GM12878 (cell line): ENCODE measurements at regions not wholly inside any gene's neighbourhood (a gene's known extent, or its start where the extent isn't known, plus 50 kb on each side); places are given as distances from the start of the nearest gene placed in this dataset.

Experiments used
- ATAC-seq: fragments of 200-7000 bp; cut with Tn5 transposase; 3 replicates; pipeline ENCODE4 v1.9.1; 2020; ENCODE audit warnings: mild to moderate bottlenecking, moderate library complexity
- BruUV-seq: library from RNA; stranded (reverse); fragments of 400-500 nt; replicated peaks from 2 replicates; lab custom pipeline; 2021; lab: Mats Ljungman, UMichigan
- CTCF ChIA-PET: fragments of 300-600 bp; sonication (Branson Sonifier 250); formaldehyde crosslinking; extraction: SDS; loops from one replicate; lab custom pipeline; 2021; ENCODE audit warnings: inconsistent platforms; lab: Yijun Ruan, JAX
- POLR2A ChIA-PET: fragments of 350-600 bp; formaldehyde crosslinking; extraction: SDS; loops from one replicate; lab custom pipeline; 2021; ENCODE audit warnings: inconsistent platforms; lab: Charles Lee
- RAD21 ChIA-PET: fragments of 300-600 bp; sonication (Branson Sonifier 250); formaldehyde crosslinking; loops from one replicate; lab custom pipeline; 2023; ENCODE audit warnings: antibody characterized with exemption; ENCODE audit not compliant: unreplicated experiment; lab: Charles Lee
- SMC1A ChIA-PET: fragments of 300-600 bp; sonication (Branson Sonifier 250); formaldehyde crosslinking; loops from one replicate; lab custom pipeline; 2023; ENCODE audit not compliant: unreplicated experiment, uncharacterized antibody; lab: Charles Lee
- DNase-seq: peaks from one replicate; pipeline ENCODE4 v3.0.0-alpha.2; 2011; ENCODE audit warnings: low read depth, low spot score
- FAIRE-seq: peaks from 3 replicates; lab custom pipeline; 2011; peaks lifted over from hg19 to GRCh38; lab: Jason Lieb, UNC
- H2AFZ ChIP-seq: 2 replicates; pipeline ENCODE4 v1.6.0; 2011; ENCODE audit warnings: low read depth, low read length, control low read depth; ENCODE audit not compliant: control insufficient read depth
- H3K27ac ChIP-seq: 2 replicates; pipeline ENCODE4 v1.5.1; 2011; ENCODE audit warnings: control low read depth; ENCODE audit not compliant: control insufficient read depth, insufficient read depth
- H3K27me3 ChIP-seq, 2 experiments: replicated peaks in 1 of 2; 2 replicates each; pipeline versions ENCODE4 v1.6.0 to v1.6.1; 2011; ENCODE audit warnings: low read length in 1 of 2; ENCODE audit not compliant: control insufficient read depth in 2 of 2, insufficient read depth in 2 of 2
- H3K36me3 ChIP-seq, 2 experiments: 2 replicates each; pipeline ENCODE4 v1.5.1; 2011; ENCODE audit warnings: low read length in 1 of 2; ENCODE audit not compliant: control insufficient read depth in 2 of 2, insufficient read depth in 2 of 2
- H3K4me1 ChIP-seq: 2 replicates; pipeline ENCODE4 v1.6.1; 2011; ENCODE audit warnings: mild to moderate bottlenecking, low read length, moderate library complexity, mixed read lengths; ENCODE audit not compliant: control insufficient read depth, insufficient read depth
- H3K4me2 ChIP-seq: 2 replicates; pipeline ENCODE4 v1.6.0; 2011; ENCODE audit warnings: control low read depth; ENCODE audit not compliant: control insufficient read depth, insufficient read depth
- H3K4me3 ChIP-seq: fragments of 200-600 bp; sonication (generic); 2 replicates; pipeline ENCODE4 v1.5.1; 2016
- H3K79me2 ChIP-seq: 2 replicates; pipeline ENCODE4 v1.6.0; 2011; ENCODE audit warnings: low read length; ENCODE audit not compliant: control insufficient read depth, insufficient read depth
- H3K9ac ChIP-seq: 2 replicates; pipeline ENCODE4 v1.8.0; 2011; ENCODE audit warnings: low read length, control low read depth, mixed read lengths; ENCODE audit not compliant: control insufficient read depth, insufficient read depth
- H3K9me3 ChIP-seq: replicated peaks from 3 replicates; pipeline ENCODE4 v1.5.1; 2011; ENCODE audit warnings: mild to moderate bottlenecking, low read length; ENCODE audit not compliant: control insufficient read depth, insufficient read depth
- H4K20me1 ChIP-seq: 2 replicates; pipeline ENCODE4 v1.6.0; 2011; ENCODE audit not compliant: control insufficient read depth, insufficient read depth
- CBX5 ChIP-seq: sonication (generic); IDR thresholded peaks from 2 replicates; pipeline ENCODE4 v1.6.1; 2016; ENCODE audit warnings: low read depth, moderate library complexity, mild to moderate bottlenecking, inconsistent platforms
- CHD2 ChIP-seq: IDR thresholded peaks from 2 replicates; pipeline ENCODE4 v1.6.1; 2011; ENCODE audit warnings: low read depth, low read length, improper control_type of control experiment, borderline replicate concordance
- FOS ChIP-seq: IDR thresholded peaks from 3 replicates; pipeline ENCODE4 v1.6.1; 2011; ENCODE audit warnings: borderline replicate concordance; ENCODE audit not compliant: insufficient read length; ENCODE audit errors: extremely low read depth
- GABPA ChIP-seq: IDR thresholded peaks from 2 replicates; pipeline ENCODE4 v1.6.1; 2014; ENCODE audit warnings: antibody characterized with exemption, low read depth, mild to moderate bottlenecking, inconsistent platforms
- GATAD2B ChIP-seq: fragments of 450-650 bp; conservative IDR thresholded peaks from 2 replicates; pipeline ENCODE4 v1.6.1; 2017; ENCODE audit warnings: low read depth, mild to moderate bottlenecking, moderate library complexity
- KAT2A ChIP-seq: conservative IDR thresholded peaks from 2 replicates; pipeline ENCODE4 v1.6.1; 2011; ENCODE audit warnings: low read depth, low read length; ENCODE audit not compliant: control insufficient read depth
- RAD21 ChIP-seq: IDR thresholded peaks from 2 replicates; pipeline ENCODE4 v1.6.1; 2011; ENCODE audit warnings: mild to moderate bottlenecking, low read depth, low read length, moderate library complexity; ENCODE audit not compliant: insufficient read depth
- RFX5 ChIP-seq: IDR thresholded peaks from 2 replicates; pipeline ENCODE4 v1.6.1; 2011; ENCODE audit warnings: low read depth, low read length, improper control_type of control experiment
- RUNX3 ChIP-seq: IDR thresholded peaks from 2 replicates; pipeline ENCODE4 v1.6.1; 2012; ENCODE audit warnings: low read length, inconsistent platforms
- SUZ12 ChIP-seq: fragments of 200-600 bp; sonication (generic); IDR thresholded peaks from one replicate; pipeline ENCODE4 v1.6.1; 2018; ENCODE audit warnings: antibody characterized with exemption, mild to moderate bottlenecking; ENCODE audit not compliant: unreplicated experiment
- TARDBP ChIP-seq: IDR thresholded peaks from 2 replicates; pipeline ENCODE4 v1.6.1; 2016; ENCODE audit warnings: borderline replicate concordance
- TCF3 ChIP-seq: IDR thresholded peaks from 2 replicates; pipeline ENCODE4 v1.6.1; 2012; ENCODE audit warnings: low read depth, mild to moderate bottlenecking, low read length, borderline replicate concordance; ENCODE audit not compliant: insufficient read depth
- in situ Hi-C: fragments of 300-500 bp; cut with MboI; formaldehyde crosslinking; loops from 9 replicates; pipeline ENCODE4 v1.14.3; 2018; ENCODE audit warnings: mixed read lengths
- intact Hi-C: fragments of 100-400 bp; cut with micrococcal nuclease; formaldehyde crosslinking; loops from one replicate; pipeline ENCODE4 v1.14.2; 2022; ENCODE audit not compliant: unreplicated experiment
- TF ChIP-seq, protein P1 (sequence below): fragments of 450-650 bp; IDR thresholded peaks from 2 replicates; pipeline ENCODE4 v1.6.1; 2016; ENCODE audit warnings: mild to moderate bottlenecking, moderate library complexity, borderline replicate concordance

DNA sequence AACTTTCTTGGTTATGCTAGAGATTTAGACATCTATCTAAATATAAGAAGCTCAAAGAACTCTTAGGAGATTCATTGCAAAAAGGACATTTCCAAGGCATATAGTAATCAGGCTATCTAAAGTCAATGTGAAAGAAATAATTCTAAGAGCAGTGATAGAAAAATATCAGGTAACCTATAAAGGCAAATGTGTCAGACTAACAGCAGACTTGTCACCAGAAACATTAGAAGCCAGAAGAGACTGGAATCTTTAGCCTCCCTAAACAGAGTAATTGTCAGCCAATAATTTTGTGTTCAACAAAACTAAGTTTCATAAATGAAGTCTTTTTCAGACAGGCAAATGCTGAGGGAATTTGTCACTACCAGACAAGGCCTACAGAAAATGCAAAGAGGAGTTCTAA lies 122.0 kb upstream of the SCAF11 start:
- ATAC-seq (no peak), DNase-seq (no peak), FAIRE-seq (no peak)
- Histone ChIP-seq H3K4me3 (no peak overlapping the region), H3K27ac (no peak overlapping the region), H4K20me1 (no peaks in the 10 kb centered on the region), H3K36me3 (no peaks in the 10 kb centered on the region; a peak in 1 of 4 replicates), H3K4me1 (peaks cover 30% of the 10 kb centered on the region), H2AFZ (no peak overlapping the region), H3K9me3 (no peaks in the 10 kb centered on the region; the same call in 1 of the 3 replicates), H3K27me3 (no peaks in the 10 kb centered on the region), H3K4me2 (no peak overlapping the region), H3K79me2 (no peaks in the 10 kb centered on the region), H3K9ac (no peak overlapping the region)
- no TSS peak for BruUV-seq
- in situ Hi-C loops = no loop called here
- TF ChIP-seq RFX5 (no peak), CBX5 (peak; percentile 57; the same call in 1 of the 2 replicates)
- CTCF ChIA-PET = interaction anchor here (0.7 to 5.2 kb wide), 6 partner anchors 12 to 919 kb away, joined by 3 to 46 read pairs (median 4); no protein-coding TSS in a partner anchor
- POLR2A ChIA-PET = interaction anchor here (1.2 kb wide), 1 partner anchor 157 kb away, joined by 4 read pairs; no protein-coding TSS in a partner anchor
- SMC1A ChIA-PET = interaction anchor here (0.8 to 5.0 kb wide), 3 partner anchors 13 to 242 kb away, joined by 3 to 32 read pairs (median 4); no protein-coding TSS in a partner anchor
- RAD21 ChIA-PET = no interaction called here
- intact Hi-C loops = no loop called here

DNA sequence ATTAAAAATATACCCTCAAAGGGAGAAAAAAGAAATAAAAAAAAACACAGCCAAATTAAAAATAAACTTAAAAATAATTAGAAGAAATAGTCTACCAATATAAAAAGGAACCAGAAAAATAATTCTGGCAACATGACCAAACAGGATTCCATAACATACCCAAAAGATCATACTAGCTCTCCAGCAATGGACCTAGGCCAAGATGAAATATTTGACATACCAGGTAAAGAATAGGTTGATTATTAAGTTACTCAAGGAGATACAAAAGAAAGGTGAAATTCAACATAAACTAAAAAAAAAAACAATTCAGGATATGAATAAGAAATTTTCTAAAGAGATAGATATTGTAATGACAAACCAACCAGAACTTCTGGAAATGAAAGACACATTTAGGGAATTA lies 121.3 kb upstream of the SCAF11 start:
- no peaks in the 10 kb centered on the region for H3K79me2 ChIP-seq
- peaks cover 30% of the 10 kb centered on the region for H3K4me1 ChIP-seq
- BruUV-seq = no TSS peak
- in situ Hi-C loops = no loop called here
- intact Hi-C loops = no loop called here
- H3K9me3 ChIP-seq = no peaks in the 10 kb centered on the region; the same call in 1 of the 3 replicates
- POLR2A ChIA-PET = interaction anchor here (1.2 kb wide), 1 partner anchor 158 kb away, joined by 4 read pairs; no protein-coding TSS in a partner anchor
- no peak overlapping the region for H2AFZ ChIP-seq
- SMC1A ChIA-PET = interaction anchor here (0.8 to 5.0 kb wide), 7 partner anchors 9 to 276 kb away, joined by 3 to 32 read pairs (median 3); no protein-coding TSS in a partner anchor
- DNase-seq (no peak), ATAC-seq (no peak), FAIRE-seq (no peak)
- no peak overlapping the region for H3K9ac ChIP-seq
- no peak overlapping the region for H3K4me2 ChIP-seq
- no peaks in the 10 kb centered on the region for H4K20me1 ChIP-seq
- CTCF ChIA-PET = interaction anchor here (0.7 to 5.2 kb wide), 7 partner anchors 13 to 920 kb away, joined by 3 to 46 read pairs (median 3); no protein-coding TSS in a partner anchor
- RAD21 ChIA-PET = interaction anchor here (1.1 kb wide), 1 partner anchor 41 kb away, joined by 3 read pairs; no protein-coding TSS in a partner anchor
- no peaks in the 10 kb centered on the region; a peak in 1 of 4 replicates for H3K36me3 ChIP-seq
- no peaks in the 10 kb centered on the region for H3K27me3 ChIP-seq
- H3K4me3 ChIP-seq = no peak overlapping the region
- H3K27ac ChIP-seq = no peak overlapping the region
- TF ChIP-seq TARDBP (no peak), GATAD2B (no peak), RUNX3 (no peak), RAD21 (no peak), SUZ12 (no peak), GABPA (no peak), FOS (no peak), KAT2A (no peak), TCF3 (no peak), CHD2 (no peak)
- TF ChIP-seq, protein P1, sequence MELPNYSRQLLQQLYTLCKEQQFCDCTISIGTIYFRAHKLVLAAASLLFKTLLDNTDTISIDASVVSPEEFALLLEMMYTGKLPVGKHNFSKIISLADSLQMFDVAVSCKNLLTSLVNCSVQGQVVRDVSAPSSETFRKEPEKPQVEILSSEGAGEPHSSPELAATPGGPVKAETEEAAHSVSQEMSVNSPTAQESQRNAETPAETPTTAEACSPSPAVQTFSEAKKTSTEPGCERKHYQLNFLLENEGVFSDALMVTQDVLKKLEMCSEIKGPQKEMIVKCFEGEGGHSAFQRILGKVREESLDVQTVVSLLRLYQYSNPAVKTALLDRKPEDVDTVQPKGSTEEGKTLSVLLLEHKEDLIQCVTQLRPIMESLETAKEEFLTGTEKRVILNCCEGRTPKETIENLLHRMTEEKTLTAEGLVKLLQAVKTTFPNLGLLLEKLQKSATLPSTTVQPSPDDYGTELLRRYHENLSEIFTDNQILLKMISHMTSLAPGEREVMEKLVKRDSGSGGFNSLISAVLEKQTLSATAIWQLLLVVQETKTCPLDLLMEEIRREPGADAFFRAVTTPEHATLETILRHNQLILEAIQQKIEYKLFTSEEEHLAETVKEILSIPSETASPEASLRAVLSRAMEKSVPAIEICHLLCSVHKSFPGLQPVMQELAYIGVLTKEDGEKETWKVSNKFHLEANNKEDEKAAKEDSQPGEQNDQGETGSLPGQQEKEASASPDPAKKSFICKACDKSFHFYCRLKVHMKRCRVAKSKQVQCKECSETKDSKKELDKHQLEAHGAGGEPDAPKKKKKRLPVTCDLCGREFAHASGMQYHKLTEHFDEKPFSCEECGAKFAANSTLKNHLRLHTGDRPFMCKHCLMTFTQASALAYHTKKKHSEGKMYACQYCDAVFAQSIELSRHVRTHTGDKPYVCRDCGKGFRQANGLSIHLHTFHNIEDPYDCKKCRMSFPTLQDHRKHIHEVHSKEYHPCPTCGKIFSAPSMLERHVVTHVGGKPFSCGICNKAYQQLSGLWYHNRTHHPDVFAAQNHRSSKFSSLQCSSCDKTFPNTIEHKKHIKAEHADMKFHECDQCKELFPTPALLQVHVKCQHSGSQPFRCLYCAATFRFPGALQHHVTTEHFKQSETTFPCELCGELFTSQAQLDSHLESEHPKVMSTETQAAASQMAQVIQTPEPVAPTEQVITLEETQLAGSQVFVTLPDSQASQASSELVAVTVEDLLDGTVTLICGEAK = no peak
